ENCODE measurements at regions not wholly inside any gene's neighbourhood (a gene's known extent, or its start where the extent isn't known, plus 50 kb on each side); places are given as distances from the start of the nearest gene placed in this dataset.

GRCh38 chr6:56314683-56315523 is 67.5 kb upstream of the COL21A1 start:
- Histone ChIP-seq H3F3A (ENCODE audit: low read length, unreplicated experiment) (no peaks in the 10 kb centered on the region), H2AFZ (ENCODE audit: low read length) (peak overlapping the region; percentile 68), H3K27ac (ENCODE audit: low read length) (no peak overlapping the region), H3K27me3 (ENCODE audit: low read length) (no peaks in the 10 kb centered on the region), H4K20me1 (ENCODE audit: low read length) (no peaks in the 10 kb centered on the region), H3K4me3 (ENCODE audit: low read length) (peak overlapping the region; percentile 18; the same call in 1 of the 2 replicates), H3K9me2 (replicated peaks; ENCODE audit: low read length) (no peaks in the 10 kb centered on the region), H3K79me2 (ENCODE audit: low read length) (no peaks in the 10 kb centered on the region), H3K36me3 (ENCODE audit: low read depth, low read length) (no peaks in the 10 kb centered on the region), H3K4me1 (ENCODE audit: insufficient read depth, low read length) (peaks cover 5% of the 10 kb centered on the region; the same call in 1 of the 2 replicates), H3K9me3 (ENCODE audit: low read length) (no peaks in the 10 kb centered on the region), H3K9ac (ENCODE audit: low read length) (no peak overlapping the region), H3K4me2 (ENCODE audit: low read length) (peak overlapping the region; percentile 57)
- intact Hi-C loops (cut with micrococcal nuclease), result loop anchor here (1.0 kb wide), 1 partner anchor 44 kb away; no protein-coding TSS in a partner anchor
- no TSS peak for BruUV-seq (replicated peaks)
- TF ChIP-seq CTCF (conservative IDR thresholded peaks at IDR 0.05; ENCODE audit: low read depth, low read length) (peak; percentile 96), EZH2 (IDR thresholded peaks at IDR 0.05; ENCODE audit: low read length, unreplicated experiment) (no peak)
- peak; percentile 81 for DNase-seq
- ChIA-PET CTCF (interaction anchor here (0.6 to 0.7 kb wide), 2 partner anchors 91 to 135 kb away, joined by 3 read pairs; no protein-coding TSS in a partner anchor), POLR2A (ENCODE audit: unreplicated experiment) (no interaction called here)
- peak; percentile 72 for ATAC-seq

- Histone ChIP-seq H4K20me1 (ENCODE audit: low read length) (no peaks in the 10 kb centered on the region), H3K27ac (ENCODE audit: low read length) (no peak overlapping the region), H3F3A (ENCODE audit: low read length, unreplicated experiment) (no peaks in the 10 kb centered on the region), H3K9me2 (replicated peaks; ENCODE audit: low read length) (no peaks in the 10 kb centered on the region), H3K4me1 (ENCODE audit: insufficient read depth, low read length) (peaks cover 5% of the 10 kb centered on the region; the same call in 1 of the 2 replicates), H3K27me3 (ENCODE audit: low read length) (no peaks in the 10 kb centered on the region), H3K4me2 (ENCODE audit: low read length) (no peak overlapping the region), H3K9me3 (ENCODE audit: low read length) (no peaks in the 10 kb centered on the region), H3K79me2 (ENCODE audit: low read length) (no peaks in the 10 kb centered on the region), H3K36me3 (ENCODE audit: low read depth, low read length) (no peaks in the 10 kb centered on the region), H2AFZ (ENCODE audit: low read length) (no peak overlapping the region), H3K4me3 (ENCODE audit: low read length) (no peak overlapping the region), H3K9ac (ENCODE audit: low read length) (no peak overlapping the region)
- ATAC-seq, result no peak
- TF ChIP-seq CTCF (conservative IDR thresholded peaks at IDR 0.05; ENCODE audit: low read depth, low read length), result no peak
- TF ChIP-seq EZH2 (IDR thresholded peaks at IDR 0.05; ENCODE audit: low read length, unreplicated experiment), result no peak
- TF ChIP-seq EZH2phosphoT487 (IDR thresholded peaks at IDR 0.05; ENCODE audit: borderline replicate concordance, low read length), result no peak
- POLR2A ChIA-PET (ENCODE audit: unreplicated experiment), result interaction anchor here (0.5 kb wide), 1 partner anchor 929 kb away, joined by 9 read pairs; no protein-coding TSS in a partner anchor
- no TSS peak for BruUV-seq (replicated peaks)
- intact Hi-C loops (cut with micrococcal nuclease), result no loop called here
- DNase-seq, result no peak
- CTCF ChIA-PET, result no interaction called here
These were observed 64.4 kb upstream of the COL21A1 start for GRCh38 chr6:56311533-56312448.
